IMR-90 (cell line): ENCODE measurements at regions not wholly inside any gene's neighbourhood (a gene's known extent, or its start where the extent isn't known, plus 50 kb on each side); places are given as distances from the start of the nearest gene placed in this dataset.
"Not testable (repeated sequence)": the region's sequence is repeated elsewhere in the genome, so short reads cannot be mapped to it uniquely, and the experiment has no call there.

ENCODE experiments used
- BHLHE40 ChIP-seq: fragments of 150-350 bp; IDR thresholded peaks from 2 replicates; pipeline ENCODE4 v1.6.1; 2016; ENCODE audit warnings: mild to moderate bottlenecking, low read depth, low read length
- CEBPB ChIP-seq: IDR thresholded peaks from 2 replicates; pipeline ENCODE4 v1.6.1; 2012; ENCODE audit warnings: low read depth, low read length, improper control_type of control experiment
- CTCF ChIP-seq: conservative IDR thresholded peaks from 2 replicates; pipeline ENCODE4 v1.5.1; 2012; ENCODE audit warnings: mild to moderate bottlenecking, low read depth, low read length, improper control_type of control experiment
- ELK1 ChIP-seq: fragments of 150-350 bp; IDR thresholded peaks from 2 replicates; pipeline ENCODE4 v1.6.1; 2016; ENCODE audit warnings: low read depth, mild to moderate bottlenecking, low read length, moderate library complexity, borderline replicate concordance
- MAFK ChIP-seq: IDR thresholded peaks from 2 replicates; pipeline ENCODE4 v1.6.1; 2012; ENCODE audit warnings: low read depth, low read length, improper control_type of control experiment
- MXI1 ChIP-seq: IDR thresholded peaks from 2 replicates; pipeline ENCODE4 v1.6.1; 2012; ENCODE audit warnings: low read depth, mild to moderate bottlenecking, low read length, moderate library complexity, borderline replicate concordance
- POLR2A ChIP-seq: IDR thresholded peaks from 2 replicates; pipeline ENCODE4 v1.6.1; 2012; ENCODE audit warnings: mild to moderate bottlenecking, low read depth, low read length
- RAD21 ChIP-seq: IDR thresholded peaks from 2 replicates; pipeline ENCODE4 v1.6.1; 2012; ENCODE audit warnings: low read length, improper control_type of control experiment
- RCOR1 ChIP-seq: IDR thresholded peaks from 2 replicates; pipeline ENCODE4 v1.6.1; 2012; ENCODE audit warnings: mild to moderate bottlenecking, low read length, improper control_type of control experiment; ENCODE audit not compliant: insufficient replicate concordance
- RFX5 ChIP-seq: IDR thresholded peaks from 2 replicates; pipeline ENCODE4 v1.8.0; 2012; ENCODE audit warnings: low read depth, mild to moderate bottlenecking, low read length, moderate library complexity
- SMC3 ChIP-seq: fragments of 150-350 bp; IDR thresholded peaks from 2 replicates; pipeline ENCODE4 v1.6.1; 2016; ENCODE audit warnings: low read depth, mild to moderate bottlenecking, antibody characterized with exemption, low read length, moderate library complexity
- USF2 ChIP-seq: fragments of 150-350 bp; IDR thresholded peaks from 2 replicates; pipeline ENCODE4 v1.6.1; 2017; ENCODE audit warnings: mild to moderate bottlenecking, antibody characterized with exemption, low read length, low read depth

- not testable (repeated sequence) for TF ChIP-seq POLR2A, MAFK, CTCF, SMC3, BHLHE40, USF2, MXI1, RCOR1, ELK1, RAD21, RFX5, CEBPB
These were observed 226.0 kb downstream of the TMEM121 start for GRCh38 chr14:105752420-105752819.
